ENCODE measurements at regions not wholly inside any gene's neighbourhood (a gene's known extent, or its start where the extent isn't known, plus 50 kb on each side); places are given as distances from the start of the nearest gene placed in this dataset.

GRCh38 chr12:97616946-97617345 is 154.3 kb downstream of the RMST start:
- Histone ChIP-seq H3K27ac (ENCODE audit: insufficient read depth, low read length, poor library complexity, severe bottlenecking) (no peak overlapping the region), H3K36me3 (ENCODE audit: control insufficient read depth, insufficient read depth, low read length) (no peaks in the 10 kb centered on the region), H3K9me3 (ENCODE audit: control insufficient read depth, low read length) (no peaks in the 10 kb centered on the region), H3K4me3 (ENCODE audit: insufficient read depth, low read depth, low read length, poor library complexity, severe bottlenecking) (no peak overlapping the region), H3K27me3 (replicated peaks; ENCODE audit: control insufficient read depth, insufficient read depth, low read length, poor library complexity, severe bottlenecking) (no peaks in the 10 kb centered on the region), H3K4me1 (ENCODE audit: control insufficient read depth, insufficient read depth, low read length, poor library complexity, severe bottlenecking) (no peaks in the 10 kb centered on the region)
- DNase-seq = no peak

GRCh38 chr12:97628962-97629361 is 166.4 kb downstream of the RMST start:
- H3K9me3 ChIP-seq (ENCODE audit: control insufficient read depth, low read length) = no peaks in the 10 kb centered on the region
- H3K27me3 ChIP-seq (replicated peaks; ENCODE audit: control insufficient read depth, insufficient read depth, low read length, poor library complexity, severe bottlenecking) = no peaks in the 10 kb centered on the region
- no peaks in the 10 kb centered on the region for H3K4me1 ChIP-seq (ENCODE audit: control insufficient read depth, insufficient read depth, low read length, poor library complexity, severe bottlenecking)
- H3K27ac ChIP-seq (ENCODE audit: insufficient read depth, low read length, poor library complexity, severe bottlenecking) = no peak overlapping the region
- DNase-seq = no peak
- no peak overlapping the region for H3K4me3 ChIP-seq (ENCODE audit: insufficient read depth, low read depth, low read length, poor library complexity, severe bottlenecking)
- H3K36me3 ChIP-seq (ENCODE audit: control insufficient read depth, insufficient read depth, low read length) = no peaks in the 10 kb centered on the region

GRCh38 chr12:97629382-97629781 is 166.8 kb downstream of the RMST start:
- no peak for DNase-seq
- Histone ChIP-seq H3K36me3 (ENCODE audit: control insufficient read depth, insufficient read depth, low read length) (no peaks in the 10 kb centered on the region), H3K27me3 (replicated peaks; ENCODE audit: control insufficient read depth, insufficient read depth, low read length, poor library complexity, severe bottlenecking) (no peaks in the 10 kb centered on the region), H3K4me3 (ENCODE audit: insufficient read depth, low read depth, low read length, poor library complexity, severe bottlenecking) (no peak overlapping the region), H3K9me3 (ENCODE audit: control insufficient read depth, low read length) (no peaks in the 10 kb centered on the region), H3K27ac (ENCODE audit: insufficient read depth, low read length, poor library complexity, severe bottlenecking) (no peak overlapping the region), H3K4me1 (ENCODE audit: control insufficient read depth, insufficient read depth, low read length, poor library complexity, severe bottlenecking) (no peaks in the 10 kb centered on the region)

DNA sequence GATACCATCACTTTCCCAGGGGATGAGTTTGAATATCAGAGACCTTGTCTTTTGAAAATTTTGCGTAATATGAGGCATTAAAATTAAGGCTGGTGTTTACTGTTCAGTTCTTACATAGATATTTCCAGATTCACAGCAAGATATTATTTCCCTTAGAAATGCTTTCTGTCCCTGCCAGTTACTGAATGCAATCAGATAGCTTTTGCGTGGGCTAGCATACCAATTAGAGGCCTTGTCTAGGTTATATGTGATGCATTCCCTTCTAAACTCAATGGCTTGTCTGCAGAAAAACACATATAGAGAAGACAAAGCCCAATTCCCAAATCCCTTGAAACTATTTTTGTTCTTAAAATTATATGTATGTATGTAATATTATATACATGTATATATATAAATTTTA is 167.8 kb downstream of the RMST start:
- no peak for DNase-seq
- Histone ChIP-seq H3K4me3 (ENCODE audit: insufficient read depth, low read depth, low read length, poor library complexity, severe bottlenecking) (no peak overlapping the region), H3K36me3 (ENCODE audit: control insufficient read depth, insufficient read depth, low read length) (no peaks in the 10 kb centered on the region), H3K27me3 (replicated peaks; ENCODE audit: control insufficient read depth, insufficient read depth, low read length, poor library complexity, severe bottlenecking) (no peaks in the 10 kb centered on the region), H3K9me3 (ENCODE audit: control insufficient read depth, low read length) (no peaks in the 10 kb centered on the region), H3K4me1 (ENCODE audit: control insufficient read depth, insufficient read depth, low read length, poor library complexity, severe bottlenecking) (no peaks in the 10 kb centered on the region), H3K27ac (ENCODE audit: insufficient read depth, low read length, poor library complexity, severe bottlenecking) (no peak overlapping the region)

DNA sequence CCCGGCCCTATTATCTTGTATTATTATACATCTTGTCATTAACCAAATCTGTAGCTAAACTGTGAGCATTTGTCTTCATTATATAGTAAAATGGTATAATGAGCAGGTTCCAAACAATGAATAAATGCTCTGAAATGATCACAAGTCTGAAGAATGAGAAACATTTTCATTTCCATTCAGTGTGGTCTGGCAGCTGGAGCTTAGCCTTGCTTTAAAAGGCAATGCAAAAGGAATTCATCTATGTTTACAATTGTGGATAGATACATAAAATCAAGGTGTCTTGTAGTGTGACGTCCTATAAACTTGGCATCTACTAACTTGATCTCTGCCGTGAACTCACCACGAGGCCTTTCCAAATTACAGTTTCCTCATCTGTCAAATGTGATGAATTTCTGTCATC is 168.3 kb downstream of the RMST start:
- Histone ChIP-seq H3K36me3 (ENCODE audit: control insufficient read depth, insufficient read depth, low read length) (no peaks in the 10 kb centered on the region), H3K9me3 (ENCODE audit: control insufficient read depth, low read length) (no peaks in the 10 kb centered on the region), H3K4me1 (ENCODE audit: control insufficient read depth, insufficient read depth, low read length, poor library complexity, severe bottlenecking) (no peaks in the 10 kb centered on the region), H3K27ac (ENCODE audit: insufficient read depth, low read length, poor library complexity, severe bottlenecking) (no peak overlapping the region), H3K4me3 (ENCODE audit: insufficient read depth, low read depth, low read length, poor library complexity, severe bottlenecking) (no peak overlapping the region), H3K27me3 (replicated peaks; ENCODE audit: control insufficient read depth, insufficient read depth, low read length, poor library complexity, severe bottlenecking) (no peaks in the 10 kb centered on the region)
- no peak for DNase-seq

GRCh38 chr12:97637770-97638169 is 175.2 kb downstream of the RMST start:
- Histone ChIP-seq H3K27me3 (replicated peaks; ENCODE audit: control insufficient read depth, insufficient read depth, low read length, poor library complexity, severe bottlenecking) (no peaks in the 10 kb centered on the region), H3K27ac (ENCODE audit: insufficient read depth, low read length, poor library complexity, severe bottlenecking) (no peak overlapping the region), H3K9me3 (ENCODE audit: control insufficient read depth, low read length) (no peaks in the 10 kb centered on the region), H3K4me1 (ENCODE audit: control insufficient read depth, insufficient read depth, low read length, poor library complexity, severe bottlenecking) (no peaks in the 10 kb centered on the region), H3K36me3 (ENCODE audit: control insufficient read depth, insufficient read depth, low read length) (no peaks in the 10 kb centered on the region), H3K4me3 (ENCODE audit: insufficient read depth, low read depth, low read length, poor library complexity, severe bottlenecking) (no peak overlapping the region)
- DNase-seq = no peak

GRCh38 chr12:97638739-97639138 is 176.1 kb downstream of the RMST start:
- H3K27ac ChIP-seq (ENCODE audit: insufficient read depth, low read length, poor library complexity, severe bottlenecking) = no peak overlapping the region
- no peaks in the 10 kb centered on the region for H3K27me3 ChIP-seq (replicated peaks; ENCODE audit: control insufficient read depth, insufficient read depth, low read length, poor library complexity, severe bottlenecking)
- no peaks in the 10 kb centered on the region for H3K9me3 ChIP-seq (ENCODE audit: control insufficient read depth, low read length)
- H3K36me3 ChIP-seq (ENCODE audit: control insufficient read depth, insufficient read depth, low read length) = no peaks in the 10 kb centered on the region
- no peak for DNase-seq
- no peak overlapping the region for H3K4me3 ChIP-seq (ENCODE audit: insufficient read depth, low read depth, low read length, poor library complexity, severe bottlenecking)
- no peaks in the 10 kb centered on the region for H3K4me1 ChIP-seq (ENCODE audit: control insufficient read depth, insufficient read depth, low read length, poor library complexity, severe bottlenecking)

- Histone ChIP-seq H3K4me3 (ENCODE audit: insufficient read depth, low read depth, low read length, poor library complexity, severe bottlenecking) (no peak overlapping the region), H3K36me3 (ENCODE audit: control insufficient read depth, insufficient read depth, low read length) (no peaks in the 10 kb centered on the region), H3K27ac (ENCODE audit: insufficient read depth, low read length, poor library complexity, severe bottlenecking) (no peak overlapping the region), H3K9me3 (ENCODE audit: control insufficient read depth, low read length) (no peaks in the 10 kb centered on the region), H3K27me3 (replicated peaks; ENCODE audit: control insufficient read depth, insufficient read depth, low read length, poor library complexity, severe bottlenecking) (no peaks in the 10 kb centered on the region), H3K4me1 (ENCODE audit: control insufficient read depth, insufficient read depth, low read length, poor library complexity, severe bottlenecking) (no peaks in the 10 kb centered on the region)
- no peak for DNase-seq
Observed at GRCh38 chr12:97639702-97640101, 177.1 kb downstream of the RMST start.

- H3K9me3 ChIP-seq (ENCODE audit: control insufficient read depth, low read length) = no peaks in the 10 kb centered on the region
- H3K4me3 ChIP-seq (ENCODE audit: insufficient read depth, low read depth, low read length, poor library complexity, severe bottlenecking) = no peak overlapping the region
- H3K27ac ChIP-seq (ENCODE audit: insufficient read depth, low read length, poor library complexity, severe bottlenecking) = no peak overlapping the region
- DNase-seq = no peak
- H3K4me1 ChIP-seq (ENCODE audit: control insufficient read depth, insufficient read depth, low read length, poor library complexity, severe bottlenecking) = no peaks in the 10 kb centered on the region
- no peaks in the 10 kb centered on the region for H3K27me3 ChIP-seq (replicated peaks; ENCODE audit: control insufficient read depth, insufficient read depth, low read length, poor library complexity, severe bottlenecking)
- H3K36me3 ChIP-seq (ENCODE audit: control insufficient read depth, insufficient read depth, low read length) = no peaks in the 10 kb centered on the region
Observed at GRCh38 chr12:97640826-97641225, 178.2 kb downstream of the RMST start.

DNA sequence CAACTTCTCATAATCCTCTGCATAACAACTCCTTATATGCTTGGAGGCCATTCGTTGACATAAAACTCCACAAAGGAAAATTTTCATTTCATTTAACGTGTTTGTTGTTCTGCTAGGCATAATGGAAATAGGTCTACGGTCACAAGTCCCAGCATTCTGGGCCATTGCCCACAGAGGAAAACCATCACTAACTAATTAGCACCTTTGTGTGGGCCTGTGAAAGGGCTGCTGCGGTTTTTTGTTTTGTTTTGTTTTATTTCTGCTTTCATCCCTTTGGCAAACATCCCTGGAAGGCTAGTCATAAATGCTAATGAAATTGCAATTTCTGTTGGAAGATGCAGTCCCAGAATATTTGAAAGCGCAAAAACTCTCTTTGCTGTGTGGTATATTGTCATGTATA is 180.3 kb downstream of the RMST start:
- no peak overlapping the region for H3K27ac ChIP-seq (ENCODE audit: insufficient read depth, low read length, poor library complexity, severe bottlenecking)
- H3K27me3 ChIP-seq (replicated peaks; ENCODE audit: control insufficient read depth, insufficient read depth, low read length, poor library complexity, severe bottlenecking) = no peaks in the 10 kb centered on the region
- no peaks in the 10 kb centered on the region for H3K36me3 ChIP-seq (ENCODE audit: control insufficient read depth, insufficient read depth, low read length)
- no peaks in the 10 kb centered on the region for H3K9me3 ChIP-seq (ENCODE audit: control insufficient read depth, low read length)
- no peak for DNase-seq
- H3K4me1 ChIP-seq (ENCODE audit: control insufficient read depth, insufficient read depth, low read length, poor library complexity, severe bottlenecking) = no peaks in the 10 kb centered on the region
- H3K4me3 ChIP-seq (ENCODE audit: insufficient read depth, low read depth, low read length, poor library complexity, severe bottlenecking) = no peak overlapping the region

DNA sequence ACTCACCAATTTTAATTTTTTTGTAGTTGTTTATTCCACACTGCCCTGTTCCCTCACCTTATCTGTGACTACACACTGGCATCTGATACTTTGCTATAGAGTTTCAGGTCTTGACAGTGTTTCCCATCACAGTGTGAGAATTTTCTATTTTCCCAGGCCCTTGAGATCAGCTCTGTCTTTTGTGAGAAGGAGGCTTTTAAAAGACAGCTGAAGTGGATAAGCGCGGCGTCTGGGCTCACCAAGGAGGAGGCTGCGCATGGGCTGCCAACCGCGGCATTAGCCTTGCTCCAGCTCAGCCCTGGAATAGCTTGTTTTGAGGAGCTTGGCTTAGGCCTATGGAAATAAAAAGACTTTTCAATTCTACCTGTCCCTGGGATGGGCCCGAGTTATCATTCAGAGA is 181.3 kb downstream of the RMST start:
- Histone ChIP-seq H3K27me3 (replicated peaks; ENCODE audit: control insufficient read depth, insufficient read depth, low read length, poor library complexity, severe bottlenecking) (no peaks in the 10 kb centered on the region), H3K36me3 (ENCODE audit: control insufficient read depth, insufficient read depth, low read length) (no peaks in the 10 kb centered on the region), H3K4me3 (ENCODE audit: insufficient read depth, low read depth, low read length, poor library complexity, severe bottlenecking) (no peak overlapping the region), H3K4me1 (ENCODE audit: control insufficient read depth, insufficient read depth, low read length, poor library complexity, severe bottlenecking) (no peaks in the 10 kb centered on the region), H3K27ac (ENCODE audit: insufficient read depth, low read length, poor library complexity, severe bottlenecking) (no peak overlapping the region), H3K9me3 (ENCODE audit: control insufficient read depth, low read length) (no peaks in the 10 kb centered on the region)
- no peak for DNase-seq

All from effector memory CD4-positive, alpha-beta T cell (primary cell).